Effector memory CD8-positive, alpha-beta T cell (primary cell): ENCODE measurements at regions not wholly inside any gene's neighbourhood (a gene's known extent, or its start where the extent isn't known, plus 50 kb on each side); places are given as distances from the start of the nearest gene placed in this dataset.

Source experiments
- ATAC-seq: fragments of 150-1000 bp; cut with Tn5 transposase; replicated peaks from 2 replicates; pipeline ENCODE4 v1.10.0; 2021; ENCODE audit warnings: mild to moderate bottlenecking, moderate library complexity
- DNase-seq, 3 experiments: peaks; one replicate each; pipeline ENCODE4 v3.0.0; 2021
- H3K27ac Mint-ChIP-seq, 2 donors: one replicate each; pipeline ENCODE4 v1.8.0; 2022; ENCODE audit warnings: mild to moderate bottlenecking in 2 of 2, mixed read lengths in 2 of 2, moderate library complexity in 2 of 2
- H3K27me3 Mint-ChIP-seq, 2 donors: one replicate each; pipeline ENCODE4 v1.8.0; 2022; ENCODE audit warnings: mixed read lengths in 2 of 2
- H3K36me3 Mint-ChIP-seq: one replicate; pipeline ENCODE4 v1.8.0; 2022; ENCODE audit warnings: mild to moderate bottlenecking, moderate library complexity, mixed read lengths; ENCODE audit not compliant: insufficient read depth
- H3K4me1 Mint-ChIP-seq, 2 donors: one replicate each; pipeline ENCODE4 v1.8.0; 2022; ENCODE audit warnings: low read depth in 2 of 2, mixed read lengths in 2 of 2
- H3K4me3 Mint-ChIP-seq, 2 donors: one replicate each; pipeline ENCODE4 v1.8.0; 2022; ENCODE audit warnings: mild to moderate bottlenecking in 2 of 2, mixed read lengths in 2 of 2, moderate library complexity in 2 of 2
- H3K9me3 Mint-ChIP-seq, 2 donors: one replicate each; pipeline ENCODE4 v1.8.0; 2022; ENCODE audit warnings: mixed read lengths in 2 of 2

GRCh38 chr2:128549094-128549493 is 230.4 kb upstream of the HS6ST1 start:
- ATAC-seq, result no peak
- no peaks in the 10 kb centered on the region for H3K36me3 Mint-ChIP-seq

GRCh38 chr2:128549646-128550260 is 231.1 kb upstream of the HS6ST1 start:
- no peak for DNase-seq
- no peak for ATAC-seq

More at GRCh38 chr2:128549094-128549493, 230.4 kb upstream of the HS6ST1 start:
- no peak overlapping the region for H3K27ac Mint-ChIP-seq
- H3K4me1 Mint-ChIP-seq, result no peaks in the 10 kb centered on the region
- H3K4me3 Mint-ChIP-seq, result no peak overlapping the region
- no peak for DNase-seq
- H3K9me3 Mint-ChIP-seq, result no peaks in the 10 kb centered on the region
- H3K27me3 Mint-ChIP-seq, result peaks cover 5 to 17% of the 10 kb centered on the region in 2 donors

GRCh38 chr2:128550389-128550788 is 231.7 kb upstream of the HS6ST1 start:
- Mint-ChIP-seq H3K4me3 (no peak overlapping the region), H3K4me1 (no peaks in the 10 kb centered on the region), H3K27ac (no peak overlapping the region), H3K36me3 (no peaks in the 10 kb centered on the region), H3K9me3 (no peaks in the 10 kb centered on the region), H3K27me3 (peaks cover 0 to 18% of the 10 kb centered on the region in 2 donors)
- DNase-seq (no peak), ATAC-seq (no peak)

More at GRCh38 chr2:128549646-128550260, 231.1 kb upstream of the HS6ST1 start:
- H3K4me1 Mint-ChIP-seq, result no peaks in the 10 kb centered on the region
- H3K4me3 Mint-ChIP-seq, result no peak overlapping the region
- no peaks in the 10 kb centered on the region for H3K9me3 Mint-ChIP-seq
- H3K36me3 Mint-ChIP-seq, result no peaks in the 10 kb centered on the region
- H3K27me3 Mint-ChIP-seq, result peaks cover 4 to 17% of the 10 kb centered on the region in 2 donors
- H3K27ac Mint-ChIP-seq, result no peak overlapping the region

GRCh38 chr2:128550801-128551416 is 232.2 kb upstream of the HS6ST1 start:
- no peaks in the 10 kb centered on the region for H3K36me3 Mint-ChIP-seq
- ATAC-seq (no peak), DNase-seq (no peak)
- no peaks in the 10 kb centered on the region for H3K9me3 Mint-ChIP-seq
- H3K4me3 Mint-ChIP-seq, result no peak overlapping the region
- peaks cover under 1 to 23% of the 10 kb centered on the region in 2 donors for H3K27me3 Mint-ChIP-seq
- H3K4me1 Mint-ChIP-seq, result no peaks in the 10 kb centered on the region
- H3K27ac Mint-ChIP-seq, result no peak overlapping the region

GRCh38 chr2:128551435-128551834 is 232.8 kb upstream of the HS6ST1 start:
- Mint-ChIP-seq H3K27me3 (peaks cover 6 to 28% of the 10 kb centered on the region in 2 donors), H3K4me1 (no peaks in the 10 kb centered on the region), H3K27ac (no peak overlapping the region), H3K36me3 (no peaks in the 10 kb centered on the region), H3K9me3 (no peaks in the 10 kb centered on the region), H3K4me3 (no peak overlapping the region)
- ATAC-seq, result no peak
- DNase-seq, result no peak

- Mint-ChIP-seq H3K4me3 (no peak overlapping the region), H3K27me3 (peaks cover 6 to 26% of the 10 kb centered on the region in 2 donors), H3K4me1 (no peaks in the 10 kb centered on the region), H3K36me3 (no peaks in the 10 kb centered on the region), H3K9me3 (no peaks in the 10 kb centered on the region), H3K27ac (no peak overlapping the region)
- no peak for ATAC-seq
- no peak for DNase-seq
Measured at GRCh38 chr2:128552141-128552805, 233.6 kb upstream of the HS6ST1 start.

GRCh38 chr2:128552806-128553551 is 234.3 kb upstream of the HS6ST1 start:
- no peak overlapping the region for H3K4me3 Mint-ChIP-seq
- H3K36me3 Mint-ChIP-seq, result no peaks in the 10 kb centered on the region
- H3K4me1 Mint-ChIP-seq, result no peaks in the 10 kb centered on the region
- ATAC-seq (no peak), DNase-seq (no peak)
- no peaks in the 10 kb centered on the region for H3K9me3 Mint-ChIP-seq
- H3K27ac Mint-ChIP-seq, result no peak overlapping the region
- peaks cover 6 to 21% of the 10 kb centered on the region in 2 donors for H3K27me3 Mint-ChIP-seq

- peaks cover 9 to 34% of the 10 kb centered on the region in 2 donors for H3K27me3 Mint-ChIP-seq
- H3K36me3 Mint-ChIP-seq, result no peaks in the 10 kb centered on the region
- no peak overlapping the region for H3K27ac Mint-ChIP-seq
- H3K9me3 Mint-ChIP-seq, result no peaks in the 10 kb centered on the region
- no peak for DNase-seq
- H3K4me3 Mint-ChIP-seq, result no peak overlapping the region
- H3K4me1 Mint-ChIP-seq, result no peaks in the 10 kb centered on the region
- no peak for ATAC-seq
Measured at GRCh38 chr2:128554151-128554769, 235.6 kb upstream of the HS6ST1 start.

- no peaks in the 10 kb centered on the region for H3K9me3 Mint-ChIP-seq
- DNase-seq (no peak), ATAC-seq (no peak)
- H3K27ac Mint-ChIP-seq, result no peak overlapping the region
- peaks cover 16 to 46% of the 10 kb centered on the region in 2 donors for H3K27me3 Mint-ChIP-seq
- H3K4me1 Mint-ChIP-seq, result no peaks in the 10 kb centered on the region
- H3K4me3 Mint-ChIP-seq, result no peak overlapping the region
- H3K36me3 Mint-ChIP-seq, result no peaks in the 10 kb centered on the region
Measured at GRCh38 chr2:128555433-128555832, 236.8 kb upstream of the HS6ST1 start.

- Mint-ChIP-seq H3K27ac (no peak overlapping the region), H3K4me3 (no peak overlapping the region), H3K27me3 (peaks cover 16 to 52% of the 10 kb centered on the region in 2 donors), H3K4me1 (no peaks in the 10 kb centered on the region), H3K36me3 (no peaks in the 10 kb centered on the region), H3K9me3 (no peaks in the 10 kb centered on the region)
- DNase-seq, result no peak
- ATAC-seq, result no peak
Measured at GRCh38 chr2:128556089-128556488, 237.4 kb upstream of the HS6ST1 start.

GRCh38 chr2:128556633-128557032 is 238.0 kb upstream of the HS6ST1 start:
- no peak overlapping the region for H3K27ac Mint-ChIP-seq
- H3K4me1 Mint-ChIP-seq, result no peaks in the 10 kb centered on the region
- ATAC-seq (no peak), DNase-seq (no peak)
- H3K4me3 Mint-ChIP-seq, result no peak overlapping the region
- peaks cover 16 to 54% of the 10 kb centered on the region in 2 donors for H3K27me3 Mint-ChIP-seq
- no peaks in the 10 kb centered on the region for H3K9me3 Mint-ChIP-seq
- H3K36me3 Mint-ChIP-seq, result no peaks in the 10 kb centered on the region

GRCh38 chr2:128557069-128557468 is 238.4 kb upstream of the HS6ST1 start:
- H3K27ac Mint-ChIP-seq, result no peak overlapping the region
- H3K4me1 Mint-ChIP-seq, result no peaks in the 10 kb centered on the region
- peaks cover 16 to 50% of the 10 kb centered on the region in 2 donors for H3K27me3 Mint-ChIP-seq
- no peak overlapping the region for H3K4me3 Mint-ChIP-seq
- no peaks in the 10 kb centered on the region for H3K36me3 Mint-ChIP-seq
- DNase-seq (no peak), ATAC-seq (no peak)
- no peaks in the 10 kb centered on the region for H3K9me3 Mint-ChIP-seq

- H3K36me3 Mint-ChIP-seq, result no peaks in the 10 kb centered on the region
- H3K4me1 Mint-ChIP-seq, result no peaks in the 10 kb centered on the region
- DNase-seq (no peak), ATAC-seq (no peak)
- H3K4me3 Mint-ChIP-seq, result no peak overlapping the region
- no peak overlapping the region for H3K27ac Mint-ChIP-seq
- H3K9me3 Mint-ChIP-seq, result no peaks in the 10 kb centered on the region
- H3K27me3 Mint-ChIP-seq, result peaks cover 16 to 48% of the 10 kb centered on the region in 2 donors
Measured at GRCh38 chr2:128557831-128558241, 239.2 kb upstream of the HS6ST1 start.
